ENCODE measurements at regions not wholly inside any gene's neighbourhood (a gene's known extent, or its start where the extent isn't known, plus 50 kb on each side); places are given as distances from the start of the nearest gene placed in this dataset.

GRCh38 chr2:228945710-228946109, 325.4 kb downstream of the PID1 start (continued):
- TF ChIP-seq, protein P1, sequence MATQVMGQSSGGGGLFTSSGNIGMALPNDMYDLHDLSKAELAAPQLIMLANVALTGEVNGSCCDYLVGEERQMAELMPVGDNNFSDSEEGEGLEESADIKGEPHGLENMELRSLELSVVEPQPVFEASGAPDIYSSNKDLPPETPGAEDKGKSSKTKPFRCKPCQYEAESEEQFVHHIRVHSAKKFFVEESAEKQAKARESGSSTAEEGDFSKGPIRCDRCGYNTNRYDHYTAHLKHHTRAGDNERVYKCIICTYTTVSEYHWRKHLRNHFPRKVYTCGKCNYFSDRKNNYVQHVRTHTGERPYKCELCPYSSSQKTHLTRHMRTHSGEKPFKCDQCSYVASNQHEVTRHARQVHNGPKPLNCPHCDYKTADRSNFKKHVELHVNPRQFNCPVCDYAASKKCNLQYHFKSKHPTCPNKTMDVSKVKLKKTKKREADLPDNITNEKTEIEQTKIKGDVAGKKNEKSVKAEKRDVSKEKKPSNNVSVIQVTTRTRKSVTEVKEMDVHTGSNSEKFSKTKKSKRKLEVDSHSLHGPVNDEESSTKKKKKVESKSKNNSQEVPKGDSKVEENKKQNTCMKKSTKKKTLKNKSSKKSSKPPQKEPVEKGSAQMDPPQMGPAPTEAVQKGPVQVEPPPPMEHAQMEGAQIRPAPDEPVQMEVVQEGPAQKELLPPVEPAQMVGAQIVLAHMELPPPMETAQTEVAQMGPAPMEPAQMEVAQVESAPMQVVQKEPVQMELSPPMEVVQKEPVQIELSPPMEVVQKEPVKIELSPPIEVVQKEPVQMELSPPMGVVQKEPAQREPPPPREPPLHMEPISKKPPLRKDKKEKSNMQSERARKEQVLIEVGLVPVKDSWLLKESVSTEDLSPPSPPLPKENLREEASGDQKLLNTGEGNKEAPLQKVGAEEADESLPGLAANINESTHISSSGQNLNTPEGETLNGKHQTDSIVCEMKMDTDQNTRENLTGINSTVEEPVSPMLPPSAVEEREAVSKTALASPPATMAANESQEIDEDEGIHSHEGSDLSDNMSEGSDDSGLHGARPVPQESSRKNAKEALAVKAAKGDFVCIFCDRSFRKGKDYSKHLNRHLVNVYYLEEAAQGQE (IDR thresholded peaks at IDR 0.05) = no peak
- TF ChIP-seq, protein P2, sequence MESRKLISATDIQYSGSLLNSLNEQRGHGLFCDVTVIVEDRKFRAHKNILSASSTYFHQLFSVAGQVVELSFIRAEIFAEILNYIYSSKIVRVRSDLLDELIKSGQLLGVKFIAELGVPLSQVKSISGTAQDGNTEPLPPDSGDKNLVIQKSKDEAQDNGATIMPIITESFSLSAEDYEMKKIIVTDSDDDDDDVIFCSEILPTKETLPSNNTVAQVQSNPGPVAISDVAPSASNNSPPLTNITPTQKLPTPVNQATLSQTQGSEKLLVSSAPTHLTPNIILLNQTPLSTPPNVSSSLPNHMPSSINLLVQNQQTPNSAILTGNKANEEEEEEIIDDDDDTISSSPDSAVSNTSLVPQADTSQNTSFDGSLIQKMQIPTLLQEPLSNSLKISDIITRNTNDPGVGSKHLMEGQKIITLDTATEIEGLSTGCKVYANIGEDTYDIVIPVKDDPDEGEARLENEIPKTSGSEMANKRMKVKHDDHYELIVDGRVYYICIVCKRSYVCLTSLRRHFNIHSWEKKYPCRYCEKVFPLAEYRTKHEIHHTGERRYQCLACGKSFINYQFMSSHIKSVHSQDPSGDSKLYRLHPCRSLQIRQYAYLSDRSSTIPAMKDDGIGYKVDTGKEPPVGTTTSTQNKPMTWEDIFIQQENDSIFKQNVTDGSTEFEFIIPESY (IDR thresholded peaks at IDR 0.05) = no peak
- TF ChIP-seq HNF4G (IDR thresholded peaks at IDR 0.05) = no peak
- TF ChIP-seq HNF4A (conservative IDR thresholded peaks at IDR 0.05) = no peak

- Histone ChIP-seq H3K27me3 (ENCODE audit: control insufficient read depth in 4 of 4, insufficient read depth in 4 of 4, low read length in 3 of 4) (no peaks in the 10 kb centered on the region), H3K36me3 (ENCODE audit: control insufficient read depth in 4 of 4, insufficient read depth in 3 of 4, low read depth in 1 of 4, low read length in 3 of 4) (no peaks in the 10 kb centered on the region), H3K4me1 (ENCODE audit: control insufficient read depth in 4 of 4, insufficient read depth in 4 of 4, low read length in 3 of 4) (no peaks in the 10 kb centered on the region), H3K9me3 (ENCODE audit: control insufficient read depth in 4 of 4, low read length in 3 of 4) (no peaks in the 10 kb centered on the region), H3K9ac (ENCODE audit: low read depth in 1 of 2, low read length in 2 of 2) (no peak overlapping the region), H3K27ac (ENCODE audit: low read depth in 1 of 2, low read length in 2 of 2) (no peak overlapping the region), H3K4me3 (ENCODE audit: low read depth in 1 of 3, low read length in 3 of 3) (no peak overlapping the region)
- no peak for DNase-seq (ENCODE audit: low spot score)
- TF ChIP-seq EGR1 (IDR thresholded peaks at IDR 0.05; ENCODE audit: low read depth in 2 of 2) = no peak
- TF ChIP-seq NR2F2 (IDR thresholded peaks at IDR 0.05) = no peak
- TF ChIP-seq, protein P1 (IDR thresholded peaks at IDR 0.05) = no peak
- TF ChIP-seq RXRA (IDR thresholded peaks at IDR 0.05) = no peak
- TF ChIP-seq MAX (IDR thresholded peaks at IDR 0.05) = no peak
- TF ChIP-seq, protein P3, sequence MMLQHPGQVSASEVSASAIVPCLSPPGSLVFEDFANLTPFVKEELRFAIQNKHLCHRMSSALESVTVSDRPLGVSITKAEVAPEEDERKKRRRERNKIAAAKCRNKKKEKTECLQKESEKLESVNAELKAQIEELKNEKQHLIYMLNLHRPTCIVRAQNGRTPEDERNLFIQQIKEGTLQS (IDR thresholded peaks at IDR 0.05) = no peak
- TF ChIP-seq HNF4A (conservative IDR thresholded peaks at IDR 0.05) = no peak
- TF ChIP-seq SP1 (IDR thresholded peaks at IDR 0.05) = no peak
- TF ChIP-seq, protein P4, sequence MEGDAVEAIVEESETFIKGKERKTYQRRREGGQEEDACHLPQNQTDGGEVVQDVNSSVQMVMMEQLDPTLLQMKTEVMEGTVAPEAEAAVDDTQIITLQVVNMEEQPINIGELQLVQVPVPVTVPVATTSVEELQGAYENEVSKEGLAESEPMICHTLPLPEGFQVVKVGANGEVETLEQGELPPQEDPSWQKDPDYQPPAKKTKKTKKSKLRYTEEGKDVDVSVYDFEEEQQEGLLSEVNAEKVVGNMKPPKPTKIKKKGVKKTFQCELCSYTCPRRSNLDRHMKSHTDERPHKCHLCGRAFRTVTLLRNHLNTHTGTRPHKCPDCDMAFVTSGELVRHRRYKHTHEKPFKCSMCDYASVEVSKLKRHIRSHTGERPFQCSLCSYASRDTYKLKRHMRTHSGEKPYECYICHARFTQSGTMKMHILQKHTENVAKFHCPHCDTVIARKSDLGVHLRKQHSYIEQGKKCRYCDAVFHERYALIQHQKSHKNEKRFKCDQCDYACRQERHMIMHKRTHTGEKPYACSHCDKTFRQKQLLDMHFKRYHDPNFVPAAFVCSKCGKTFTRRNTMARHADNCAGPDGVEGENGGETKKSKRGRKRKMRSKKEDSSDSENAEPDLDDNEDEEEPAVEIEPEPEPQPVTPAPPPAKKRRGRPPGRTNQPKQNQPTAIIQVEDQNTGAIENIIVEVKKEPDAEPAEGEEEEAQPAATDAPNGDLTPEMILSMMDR (IDR thresholded peaks at IDR 0.05; ENCODE audit: low read depth, low read length, missing input control) = no peak
- no peak for TF ChIP-seq FOXA1 (IDR thresholded peaks at IDR 0.05)
- TF ChIP-seq RAD21 (IDR thresholded peaks at IDR 0.05) = no peak
- WGBS = 91% methylated on average over 2 of the region's 2 CpGs
These were observed 328.2 kb downstream of the PID1 start for GRCh38 chr2:228942856-228943255.

All from liver (tissue), 8 donors.